ENCODE measurements at regions not wholly inside any gene's neighbourhood (a gene's known extent, or its start where the extent isn't known, plus 50 kb on each side); places are given as distances from the start of the nearest gene placed in this dataset.
"Not testable (repeated sequence)": the region's sequence is repeated elsewhere in the genome, so short reads cannot be mapped to it uniquely, and the experiment has no call there.

DNA sequence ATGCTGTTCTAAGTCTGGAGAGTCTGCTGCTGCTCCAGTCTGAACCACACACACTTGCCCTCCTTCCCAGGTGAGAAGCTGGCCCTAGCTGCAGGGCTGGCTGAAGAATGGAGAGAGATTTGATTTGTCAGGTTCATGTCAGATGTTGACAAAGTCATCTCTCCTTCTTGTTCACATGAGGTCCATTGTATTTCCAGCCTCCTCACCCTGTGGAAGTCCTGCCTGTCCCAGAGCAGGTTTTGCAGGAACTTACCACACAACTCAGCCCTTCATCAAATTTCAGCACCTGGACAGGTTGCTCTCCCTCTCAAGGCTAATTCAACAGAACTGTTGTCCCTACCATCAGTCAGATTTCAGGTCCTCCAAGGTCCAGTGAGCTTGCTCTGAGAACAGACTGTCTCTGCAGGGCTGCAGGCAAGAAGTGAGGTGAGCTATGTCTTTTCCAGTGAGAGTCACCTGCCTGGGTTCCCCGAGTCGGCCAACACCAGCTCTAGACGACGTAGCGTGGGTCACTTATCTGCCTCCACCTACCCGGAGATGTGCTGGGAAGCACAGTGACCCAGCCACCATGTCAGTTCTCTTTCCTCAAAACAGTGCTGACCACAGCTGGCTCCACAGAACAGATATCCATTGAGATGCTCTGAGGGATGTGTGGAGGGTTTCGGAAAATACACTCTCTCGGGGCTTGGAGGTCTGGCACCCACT is 58.0 kb upstream of the CD93 start:
- Histone ChIP-seq H3K4me3 (ENCODE audit: low read length in 2 of 2) (no peak overlapping the region), H3K9me3 (ENCODE audit: control insufficient read depth in 2 of 2, low read length in 2 of 2) (no peaks in the 10 kb centered on the region), H3K36me3 (ENCODE audit: control insufficient read depth in 2 of 2, insufficient read depth in 2 of 2, low read length in 2 of 2) (no peaks in the 10 kb centered on the region), H3K4me1 (ENCODE audit: control insufficient read depth, insufficient read depth, low read length) (peaks cover 15% of the 10 kb centered on the region), H3K9ac (ENCODE audit: low read length in 2 of 2) (no peak overlapping the region), H3K27ac (ENCODE audit: low read length) (no peak overlapping the region), H3K27me3 (ENCODE audit: control insufficient read depth in 1 of 2, insufficient read depth in 2 of 2, low read length in 2 of 2) (no peaks in the 10 kb centered on the region)

DNA sequence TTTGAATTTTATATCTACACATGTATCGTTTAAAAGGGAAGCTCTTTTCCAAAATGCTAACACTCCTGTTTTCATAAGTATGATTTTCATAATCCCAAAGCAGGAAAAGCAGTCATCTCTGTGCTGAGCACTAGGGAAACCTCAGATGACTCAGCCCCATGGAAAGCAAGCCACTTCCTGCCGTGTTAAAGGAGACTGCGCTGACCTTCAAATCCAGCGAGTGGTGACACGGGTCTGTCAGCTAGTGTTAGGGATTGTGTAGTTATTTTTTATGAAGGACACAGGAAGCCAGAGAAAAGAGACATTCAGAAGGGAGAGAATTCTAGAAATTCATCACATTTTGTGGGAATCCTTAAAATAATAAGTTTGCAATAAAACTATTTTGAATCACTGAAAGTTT is 57.0 kb upstream of the CD93 start:
- no peaks in the 10 kb centered on the region for H3K9me3 ChIP-seq (ENCODE audit: control insufficient read depth in 2 of 2, low read length in 2 of 2)
- H3K27ac ChIP-seq (ENCODE audit: low read length) = no peak overlapping the region
- peaks cover 12% of the 10 kb centered on the region for H3K4me1 ChIP-seq (ENCODE audit: control insufficient read depth, insufficient read depth, low read length)
- H3K27me3 ChIP-seq (ENCODE audit: control insufficient read depth in 1 of 2, insufficient read depth in 2 of 2, low read length in 2 of 2) = no peaks in the 10 kb centered on the region
- H3K36me3 ChIP-seq (ENCODE audit: control insufficient read depth in 2 of 2, insufficient read depth in 2 of 2, low read length in 2 of 2) = no peaks in the 10 kb centered on the region
- no peak overlapping the region for H3K9ac ChIP-seq (ENCODE audit: low read length in 2 of 2)
- H3K4me3 ChIP-seq (ENCODE audit: low read length in 2 of 2) = no peak overlapping the region

DNA sequence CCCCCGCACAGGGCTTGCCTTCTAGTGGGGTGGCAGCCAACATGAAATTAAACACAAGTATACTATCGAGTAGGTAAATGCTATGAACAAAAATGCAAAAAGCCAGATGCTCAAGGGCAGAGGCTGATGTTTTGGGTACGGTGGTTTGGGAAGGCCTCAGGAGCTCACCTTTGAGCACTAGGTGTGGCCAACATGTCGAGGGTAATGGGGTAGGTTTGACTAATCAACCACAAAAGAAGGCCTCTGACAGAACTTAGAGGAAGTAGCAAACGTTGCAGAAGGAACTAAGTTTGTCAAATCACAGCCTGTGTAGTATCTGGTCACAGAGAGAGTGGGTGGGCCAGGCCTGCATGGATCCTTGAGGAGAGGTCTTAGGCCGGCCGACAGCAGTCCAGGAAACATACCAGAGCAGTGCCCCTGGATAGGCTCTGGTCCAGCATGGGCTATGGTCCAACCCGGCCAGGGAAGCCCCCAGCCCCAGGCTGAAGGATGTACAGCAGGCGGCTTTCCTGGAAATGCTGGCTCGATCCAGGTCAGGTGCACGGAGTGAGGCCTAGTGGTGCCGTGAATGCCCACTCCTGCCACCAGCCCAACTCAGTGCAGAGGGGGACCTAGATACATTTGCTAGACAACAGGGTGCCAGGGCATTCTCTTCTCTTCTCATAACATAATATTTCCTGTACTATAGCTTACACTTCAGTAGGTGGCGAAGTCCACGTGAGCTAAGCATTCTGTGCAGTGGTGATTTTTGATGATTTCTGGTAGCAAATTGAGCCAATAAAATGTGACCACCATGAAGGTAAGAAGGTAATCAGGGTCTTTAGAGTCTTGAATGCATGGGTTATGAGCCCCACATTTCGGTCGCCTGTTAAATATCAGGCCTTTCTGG is 56.3 kb upstream of the CD93 start:
- H3K9ac ChIP-seq (ENCODE audit: low read length in 2 of 2) = no peak overlapping the region
- H3K36me3 ChIP-seq (ENCODE audit: control insufficient read depth in 2 of 2, insufficient read depth in 2 of 2, low read length in 2 of 2) = no peaks in the 10 kb centered on the region
- no peak overlapping the region for H3K4me3 ChIP-seq (ENCODE audit: low read length in 2 of 2)
- no peak overlapping the region for H3K27ac ChIP-seq (ENCODE audit: low read length)
- H3K9me3 ChIP-seq (ENCODE audit: control insufficient read depth in 2 of 2, low read length in 2 of 2) = no peaks in the 10 kb centered on the region
- H3K27me3 ChIP-seq (ENCODE audit: control insufficient read depth in 1 of 2, insufficient read depth in 2 of 2, low read length in 2 of 2) = no peaks in the 10 kb centered on the region
- H3K4me1 ChIP-seq (ENCODE audit: control insufficient read depth, insufficient read depth, low read length) = peaks cover 10% of the 10 kb centered on the region

DNA sequence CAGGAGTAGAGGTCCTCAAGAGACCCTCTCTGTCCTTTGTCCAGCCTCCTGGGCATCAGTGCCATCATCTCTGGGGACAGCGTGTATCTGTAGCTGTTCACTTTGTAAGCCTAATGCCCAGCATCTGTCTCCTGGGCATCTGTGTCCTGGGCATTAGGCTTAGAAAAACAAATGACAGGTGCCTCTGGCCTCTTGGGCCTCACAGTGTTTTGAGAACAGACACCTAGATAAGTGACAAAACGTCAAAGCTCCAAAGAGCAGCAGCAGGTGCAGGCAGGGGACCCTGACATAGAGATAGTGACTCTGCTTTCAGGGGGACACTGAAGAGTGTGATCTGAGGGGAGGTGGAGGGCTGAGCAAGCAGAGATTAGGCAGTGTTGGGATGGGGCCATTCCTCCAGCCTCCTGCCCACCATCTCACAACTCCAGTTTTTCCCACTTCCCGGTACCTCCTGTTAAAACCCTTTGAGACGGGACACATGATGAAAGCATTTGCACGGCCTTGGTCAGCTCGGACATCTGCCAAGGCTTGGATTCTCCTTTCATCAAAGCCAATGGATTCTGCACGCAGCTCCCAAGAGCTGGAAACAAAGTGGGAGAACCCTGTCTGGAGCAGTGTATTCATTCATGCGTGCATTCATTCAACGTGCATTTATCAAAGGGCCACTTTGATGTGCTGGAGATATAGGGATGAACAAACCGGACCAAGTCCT is 55.5 kb upstream of the CD93 start:
- H3K9ac ChIP-seq (ENCODE audit: low read length in 2 of 2) = no peak overlapping the region
- no peaks in the 10 kb centered on the region for H3K36me3 ChIP-seq (ENCODE audit: control insufficient read depth in 2 of 2, insufficient read depth in 2 of 2, low read length in 2 of 2)
- H3K27ac ChIP-seq (ENCODE audit: low read length) = no peak overlapping the region
- peaks cover 10% of the 10 kb centered on the region for H3K4me1 ChIP-seq (ENCODE audit: control insufficient read depth, insufficient read depth, low read length)
- no peaks in the 10 kb centered on the region for H3K27me3 ChIP-seq (ENCODE audit: control insufficient read depth in 1 of 2, insufficient read depth in 2 of 2, low read length in 2 of 2)
- H3K4me3 ChIP-seq (ENCODE audit: low read length in 2 of 2) = no peak overlapping the region
- no peaks in the 10 kb centered on the region for H3K9me3 ChIP-seq (ENCODE audit: control insufficient read depth in 2 of 2, low read length in 2 of 2)

DNA sequence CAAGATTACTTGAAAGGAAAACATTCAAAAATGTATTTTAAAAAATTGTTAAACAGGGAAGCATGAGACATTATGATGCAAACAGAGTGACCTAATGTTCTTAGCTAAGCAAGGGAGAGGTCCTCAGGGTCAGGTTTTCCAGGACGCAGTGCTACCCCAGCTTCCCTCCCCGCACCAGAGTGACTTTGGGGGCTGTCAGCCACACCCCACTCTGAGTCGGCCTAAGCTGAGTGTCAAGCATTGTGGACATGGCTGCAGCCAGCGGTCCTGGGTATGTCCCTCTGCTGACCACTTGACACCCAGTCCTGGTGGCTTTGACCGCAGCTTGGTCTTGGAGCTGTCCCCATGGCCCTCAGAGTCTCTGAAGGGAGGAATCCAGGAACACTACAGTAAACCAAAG is 54.9 kb upstream of the CD93 start:
- Histone ChIP-seq H3K27ac (ENCODE audit: low read length) (no peak overlapping the region), H3K27me3 (ENCODE audit: control insufficient read depth in 1 of 2, insufficient read depth in 2 of 2, low read length in 2 of 2) (no peaks in the 10 kb centered on the region), H3K9me3 (ENCODE audit: control insufficient read depth in 2 of 2, low read length in 2 of 2) (no peaks in the 10 kb centered on the region), H3K36me3 (ENCODE audit: control insufficient read depth in 2 of 2, insufficient read depth in 2 of 2, low read length in 2 of 2) (no peaks in the 10 kb centered on the region), H3K4me1 (ENCODE audit: control insufficient read depth, insufficient read depth, low read length) (peaks cover 10% of the 10 kb centered on the region), H3K4me3 (ENCODE audit: low read length in 2 of 2) (no peak overlapping the region), H3K9ac (ENCODE audit: low read length in 2 of 2) (no peak overlapping the region)

DNA sequence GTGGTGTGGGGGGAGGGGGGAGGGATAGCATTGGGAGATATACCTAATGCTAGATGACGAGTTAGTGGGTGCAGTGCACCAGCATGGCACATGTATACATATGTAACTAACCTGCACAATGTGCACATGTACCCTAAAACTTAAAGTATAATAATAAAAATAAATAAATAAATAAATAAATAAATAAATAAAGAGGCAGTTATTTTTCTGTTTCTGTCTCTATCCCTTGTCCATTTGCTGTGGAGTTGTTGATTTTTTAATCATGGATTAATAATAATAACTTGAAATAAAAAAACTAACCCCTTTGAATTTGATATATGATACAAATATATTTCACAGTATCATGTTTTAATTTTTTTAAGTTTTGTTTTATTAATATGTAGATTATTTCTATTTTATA is 53.9 kb upstream of the CD93 start:
- not testable (repeated sequence) for H3K9me3 ChIP-seq (ENCODE audit: control insufficient read depth in 2 of 2, low read length in 2 of 2); H3K9ac ChIP-seq (ENCODE audit: low read length in 2 of 2); H3K4me3 ChIP-seq (ENCODE audit: low read length in 2 of 2); H3K36me3 ChIP-seq (ENCODE audit: control insufficient read depth in 2 of 2, insufficient read depth in 2 of 2, low read length in 2 of 2); H3K4me1 ChIP-seq (ENCODE audit: control insufficient read depth, insufficient read depth, low read length); H3K27me3 ChIP-seq (ENCODE audit: control insufficient read depth in 1 of 2, insufficient read depth in 2 of 2, low read length in 2 of 2); H3K27ac ChIP-seq (ENCODE audit: low read length)

DNA sequence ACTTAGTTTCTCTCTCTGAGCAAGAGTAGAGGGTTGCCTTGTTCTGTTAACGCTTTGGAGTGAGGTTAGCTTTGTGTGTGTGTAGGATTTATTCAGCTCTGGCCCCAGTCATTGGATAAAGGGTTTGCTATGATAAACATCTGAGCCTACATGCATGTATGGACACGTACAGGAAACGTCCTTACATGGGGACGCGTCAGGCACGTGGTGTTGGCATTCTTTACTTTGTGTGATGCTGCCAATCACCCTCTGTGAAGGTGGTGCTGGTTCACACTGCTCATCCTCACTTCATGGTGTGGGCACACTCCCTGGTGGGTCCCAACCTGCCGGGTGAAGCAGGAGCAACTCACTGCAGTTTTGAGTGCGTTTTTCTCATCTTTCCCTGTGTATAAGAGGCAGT is 53.4 kb upstream of the CD93 start:
- no peaks in the 10 kb centered on the region for H3K36me3 ChIP-seq (ENCODE audit: control insufficient read depth in 2 of 2, insufficient read depth in 2 of 2, low read length in 2 of 2)
- H3K4me1 ChIP-seq (ENCODE audit: control insufficient read depth, insufficient read depth, low read length) = peaks cover 10% of the 10 kb centered on the region
- no peaks in the 10 kb centered on the region for H3K27me3 ChIP-seq (ENCODE audit: control insufficient read depth in 1 of 2, insufficient read depth in 2 of 2, low read length in 2 of 2)
- H3K9me3 ChIP-seq (ENCODE audit: control insufficient read depth in 2 of 2, low read length in 2 of 2) = no peaks in the 10 kb centered on the region
- H3K27ac ChIP-seq (ENCODE audit: low read length) = no peak overlapping the region
- no peak overlapping the region for H3K4me3 ChIP-seq (ENCODE audit: low read length in 2 of 2)
- H3K9ac ChIP-seq (ENCODE audit: low read length in 2 of 2) = no peak overlapping the region

DNA sequence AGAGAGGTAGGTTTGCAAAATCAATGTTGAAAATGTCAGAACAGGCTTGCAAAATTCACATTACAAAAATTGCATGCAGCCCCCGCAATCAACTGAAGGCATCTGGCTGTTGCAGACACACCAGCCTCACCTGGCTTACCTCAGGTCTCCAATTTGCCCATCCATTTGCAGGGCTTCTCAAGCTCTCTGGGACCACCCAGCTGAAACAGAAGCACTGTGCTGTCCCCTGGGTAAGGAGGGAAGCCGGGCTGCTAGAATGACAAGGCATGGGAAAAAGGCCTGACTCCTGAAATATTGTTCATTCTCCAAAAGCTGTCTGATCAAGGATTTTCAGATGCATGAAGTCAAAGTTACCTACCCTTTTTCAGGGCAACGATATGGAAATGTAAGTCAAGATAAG is 52.6 kb upstream of the CD93 start:
- no peak overlapping the region for H3K4me3 ChIP-seq (ENCODE audit: low read length in 2 of 2)
- no peaks in the 10 kb centered on the region for H3K36me3 ChIP-seq (ENCODE audit: control insufficient read depth in 2 of 2, insufficient read depth in 2 of 2, low read length in 2 of 2)
- no peaks in the 10 kb centered on the region for H3K9me3 ChIP-seq (ENCODE audit: control insufficient read depth in 2 of 2, low read length in 2 of 2)
- no peak overlapping the region for H3K27ac ChIP-seq (ENCODE audit: low read length)
- H3K4me1 ChIP-seq (ENCODE audit: control insufficient read depth, insufficient read depth, low read length) = peaks cover 10% of the 10 kb centered on the region
- no peak overlapping the region for H3K9ac ChIP-seq (ENCODE audit: low read length in 2 of 2)
- no peaks in the 10 kb centered on the region for H3K27me3 ChIP-seq (ENCODE audit: control insufficient read depth in 1 of 2, insufficient read depth in 2 of 2, low read length in 2 of 2)

DNA sequence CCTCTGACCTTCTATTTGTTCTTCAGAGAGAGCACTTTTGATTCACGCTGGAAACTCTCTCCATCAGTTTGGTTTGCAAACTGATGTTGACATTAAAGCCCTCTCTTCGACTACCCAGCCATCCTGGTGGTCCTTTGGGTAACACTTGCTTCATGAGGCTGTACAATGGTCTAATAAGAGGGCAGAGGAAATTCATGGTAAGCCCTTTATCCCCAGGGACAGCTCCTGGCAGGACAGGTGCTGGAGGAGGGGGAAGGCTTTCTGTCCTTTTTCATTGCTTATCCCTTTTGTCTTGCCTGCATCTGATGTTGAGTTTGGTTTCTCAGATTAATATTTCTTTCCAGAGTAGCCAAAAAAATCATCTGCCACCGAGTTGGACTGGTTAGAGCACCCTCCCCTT is 52.1 kb upstream of the CD93 start:
- H3K27ac ChIP-seq (ENCODE audit: low read length) = no peak overlapping the region

DNA sequence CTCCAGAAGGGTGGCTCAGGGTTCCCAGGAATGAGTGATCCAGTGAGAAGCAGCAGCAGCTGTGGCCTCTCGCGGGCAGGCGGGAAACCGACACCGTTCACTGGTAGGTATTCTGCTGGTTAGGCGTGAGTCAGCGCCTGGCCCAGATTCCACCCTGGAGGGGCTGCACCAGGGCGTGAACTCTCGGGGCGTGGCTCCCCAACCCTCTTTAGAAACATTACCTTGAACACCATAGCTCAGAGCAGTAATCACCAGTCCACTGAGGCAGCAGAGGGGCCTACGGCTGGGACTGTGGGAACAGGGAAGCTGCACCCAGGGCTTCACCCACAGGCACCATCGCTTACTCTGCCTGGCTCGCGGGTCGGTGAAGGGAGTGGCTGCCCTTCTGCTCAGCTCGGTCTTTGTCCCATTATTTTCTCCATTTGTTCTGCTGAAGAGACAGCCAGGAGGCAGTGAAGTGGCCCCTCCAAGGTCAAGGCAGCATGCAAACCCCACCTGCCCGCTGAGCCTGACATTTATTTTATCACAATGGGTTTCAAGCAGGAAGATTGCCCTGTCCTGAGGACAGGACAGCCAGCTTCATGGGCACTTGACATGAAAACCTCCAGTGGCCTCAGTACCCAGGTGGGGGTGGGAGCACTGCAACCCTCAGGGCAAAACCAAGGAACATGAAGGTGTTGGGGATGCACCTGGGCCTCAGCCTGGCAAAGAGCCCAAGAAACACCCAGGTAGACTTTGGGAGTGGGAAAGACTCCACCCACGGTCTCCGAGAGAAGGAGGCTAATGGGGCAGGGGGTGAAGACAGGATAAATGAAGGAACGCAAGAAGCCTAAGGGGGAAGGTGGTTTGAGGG is 51.0 kb upstream of the CD93 start:
- no peak overlapping the region for H3K27ac ChIP-seq (ENCODE audit: low read length)
- H3K27me3 ChIP-seq (ENCODE audit: control insufficient read depth in 1 of 2, insufficient read depth in 2 of 2, low read length in 2 of 2) = no peaks in the 10 kb centered on the region
- H3K9me3 ChIP-seq (ENCODE audit: control insufficient read depth in 2 of 2, low read length in 2 of 2) = no peaks in the 10 kb centered on the region
- H3K4me1 ChIP-seq (ENCODE audit: control insufficient read depth, insufficient read depth, low read length) = peaks cover 4% of the 10 kb centered on the region
- no peak overlapping the region for H3K9ac ChIP-seq (ENCODE audit: low read length in 2 of 2)
- H3K36me3 ChIP-seq (ENCODE audit: control insufficient read depth in 2 of 2, insufficient read depth in 2 of 2, low read length in 2 of 2) = no peaks in the 10 kb centered on the region
- no peak overlapping the region for H3K4me3 ChIP-seq (ENCODE audit: low read length in 2 of 2)

More for the DNA sequence above, 52.1 kb upstream of the CD93 start:
- Histone ChIP-seq H3K27me3 (ENCODE audit: control insufficient read depth in 1 of 2, insufficient read depth in 2 of 2, low read length in 2 of 2) (no peaks in the 10 kb centered on the region), H3K9me3 (ENCODE audit: control insufficient read depth in 2 of 2, low read length in 2 of 2) (no peaks in the 10 kb centered on the region), H3K4me1 (ENCODE audit: control insufficient read depth, insufficient read depth, low read length) (peaks cover 10% of the 10 kb centered on the region), H3K4me3 (ENCODE audit: low read length in 2 of 2) (no peak overlapping the region), H3K36me3 (ENCODE audit: control insufficient read depth in 2 of 2, insufficient read depth in 2 of 2, low read length in 2 of 2) (no peaks in the 10 kb centered on the region), H3K9ac (ENCODE audit: low read length in 2 of 2) (no peak overlapping the region)

All from stomach smooth muscle (tissue), 2 donors.